ENCODE measurements at regions not wholly inside any gene's neighbourhood (a gene's known extent, or its start where the extent isn't known, plus 50 kb on each side); places are given as distances from the start of the nearest gene placed in this dataset.

GRCh38 chr18:53749766-53750165, 474.7 kb downstream of the MBD2 start:
- TF ChIP-seq CTCF (IDR thresholded peaks at IDR 0.05; ENCODE audit: insufficient read depth, low read depth, low read length), result no peak
- Histone ChIP-seq H3K27me3 (ENCODE audit: control insufficient read depth, insufficient read depth, low read length) (no peaks in the 10 kb centered on the region), H3K4me3 (ENCODE audit: low read depth, low read length) (no peak overlapping the region), H3K36me3 (ENCODE audit: control insufficient read depth, insufficient read depth, low read length) (no peaks in the 10 kb centered on the region)
- DNase-seq (ENCODE audit: low read depth), result no peak
- ChIA-PET POLR2A (no interaction called here), CTCF (interaction anchor here (1.4 kb wide), 1 partner anchor 25 kb away, joined by 3 read pairs; no protein-coding TSS in a partner anchor)

- no peak for TF ChIP-seq CTCF (IDR thresholded peaks at IDR 0.05; ENCODE audit: insufficient read depth, low read depth, low read length)
- no peaks in the 10 kb centered on the region for H3K27me3 ChIP-seq (ENCODE audit: control insufficient read depth, insufficient read depth, low read length)
- ChIA-PET POLR2A (no interaction called here), CTCF (no interaction called here)
- no peaks in the 10 kb centered on the region for H3K36me3 ChIP-seq (ENCODE audit: control insufficient read depth, insufficient read depth, low read length)
- DNase-seq (ENCODE audit: low read depth), result no peak
- no peak overlapping the region for H3K4me3 ChIP-seq (ENCODE audit: low read depth, low read length)
Observed at GRCh38 chr18:53747663-53748160, 476.8 kb downstream of the MBD2 start.

GRCh38 chr18:53747210-53747609, 477.3 kb downstream of the MBD2 start:
- no peak for DNase-seq (ENCODE audit: low read depth)
- H3K4me3 ChIP-seq (ENCODE audit: low read depth, low read length), result no peak overlapping the region
- POLR2A ChIA-PET, result no interaction called here

GRCh38 chr18:53745986-53746385, 478.5 kb downstream of the MBD2 start:
- Histone ChIP-seq H3K4me3 (ENCODE audit: low read depth, low read length) (no peak overlapping the region), H3K27me3 (ENCODE audit: control insufficient read depth, insufficient read depth, low read length) (no peaks in the 10 kb centered on the region), H3K36me3 (ENCODE audit: control insufficient read depth, insufficient read depth, low read length) (no peaks in the 10 kb centered on the region)
- TF ChIP-seq CTCF (IDR thresholded peaks at IDR 0.05; ENCODE audit: insufficient read depth, low read depth, low read length), result no peak
- POLR2A ChIA-PET, result no interaction called here
- DNase-seq (ENCODE audit: low read depth), result no peak
- CTCF ChIA-PET, result no interaction called here

More at GRCh38 chr18:53747210-53747609, 477.3 kb downstream of the MBD2 start:
- Histone ChIP-seq H3K36me3 (ENCODE audit: control insufficient read depth, insufficient read depth, low read length) (no peaks in the 10 kb centered on the region), H3K27me3 (ENCODE audit: control insufficient read depth, insufficient read depth, low read length) (no peaks in the 10 kb centered on the region)
- TF ChIP-seq CTCF (IDR thresholded peaks at IDR 0.05; ENCODE audit: insufficient read depth, low read depth, low read length), result no peak
- CTCF ChIA-PET, result no interaction called here

GRCh38 chr18:53745224-53745967, 479.1 kb downstream of the MBD2 start:
- Histone ChIP-seq H3K27me3 (ENCODE audit: control insufficient read depth, insufficient read depth, low read length) (no peaks in the 10 kb centered on the region), H3K36me3 (ENCODE audit: control insufficient read depth, insufficient read depth, low read length) (no peaks in the 10 kb centered on the region), H3K4me3 (ENCODE audit: low read depth, low read length) (no peak overlapping the region)
- DNase-seq (ENCODE audit: low read depth), result no peak
- POLR2A ChIA-PET, result no interaction called here
- CTCF ChIA-PET, result no interaction called here
- no peak for TF ChIP-seq CTCF (IDR thresholded peaks at IDR 0.05; ENCODE audit: insufficient read depth, low read depth, low read length)

Measured in BJ (cell line).